Keratinocyte (primary cell): ENCODE measurements at regions not wholly inside any gene's neighbourhood (a gene's known extent, or its start where the extent isn't known, plus 50 kb on each side); places are given as distances from the start of the nearest gene placed in this dataset.

Experiments
- DNase-seq: peaks from one replicate; pipeline ENCODE4 v3.0.0-alpha.2; 2011; ENCODE audit warnings: low read depth, missing footprints, low spot score
- FAIRE-seq: peaks from 2 replicates; lab custom pipeline; 2011; peaks lifted over from hg19 to GRCh38; lab: Jason Lieb, UNC
- H2AFZ ChIP-seq: 2 replicates; pipeline ENCODE4 v1.6.0; 2012; ENCODE audit warnings: low read length, control low read depth, inconsistent platforms; ENCODE audit not compliant: control insufficient read depth
- H3K27ac ChIP-seq: 2 replicates; pipeline ENCODE4 v1.5.1; 2011; ENCODE audit warnings: low read length; ENCODE audit not compliant: control insufficient read depth, insufficient read depth
- H3K27me3 ChIP-seq: 3 replicates; pipeline ENCODE4 v1.6.0; 2011; ENCODE audit warnings: low read length; ENCODE audit not compliant: control insufficient read depth, insufficient read depth; ENCODE audit errors: extremely low read depth
- H3K36me3 ChIP-seq, 2 experiments: 2 replicates in 1 of 2; 3 replicates in 1 of 2; pipeline ENCODE4 v1.5.1; 2011; ENCODE audit warnings: low read length in 2 of 2, mild to moderate bottlenecking in 1 of 2; ENCODE audit not compliant: control insufficient read depth in 2 of 2, insufficient read depth in 2 of 2; ENCODE audit errors: extremely low read depth in 1 of 2
- H3K4me1 ChIP-seq: 3 replicates; pipeline ENCODE4 v1.5.1; 2011; ENCODE audit warnings: low read length; ENCODE audit not compliant: control insufficient read depth, insufficient read depth; ENCODE audit errors: extremely low read depth
- H3K4me2 ChIP-seq: 3 replicates; pipeline ENCODE4 v1.6.0; 2011; ENCODE audit warnings: low read depth, low read length; ENCODE audit not compliant: control insufficient read depth, insufficient read depth; ENCODE audit errors: extremely low read depth
- H3K4me3 ChIP-seq, 3 experiments: fragments of 200-600 bp in 1 of 3; sonication (generic) in 1 of 3; 2 replicates in 2 of 3; 3 replicates in 1 of 3; pipeline ENCODE4 v1.5.1; 2011 to 2016; ENCODE audit warnings: low read length in 3 of 3, mild to moderate bottlenecking in 3 of 3, control low read depth in 2 of 3, inconsistent platforms in 1 of 3, low read depth in 1 of 3, mixed read lengths in 1 of 3, mixed run types in 1 of 3, moderate library complexity in 1 of 3; ENCODE audit not compliant: control insufficient read depth in 2 of 3, insufficient read depth in 2 of 3; ENCODE audit errors: extremely low read depth in 1 of 3
- H3K79me2 ChIP-seq: 2 replicates; pipeline ENCODE4 v1.6.0; 2012; ENCODE audit warnings: low read length; ENCODE audit not compliant: control insufficient read depth, insufficient read depth
- H3K9ac ChIP-seq: 3 replicates; pipeline ENCODE4 v1.6.0; 2011; ENCODE audit warnings: low read length; ENCODE audit not compliant: control insufficient read depth, insufficient read depth; ENCODE audit errors: extremely low read depth
- H3K9me1 ChIP-seq: 3 replicates; pipeline ENCODE4 v1.6.0; 2011; ENCODE audit warnings: low read length; ENCODE audit not compliant: control insufficient read depth, insufficient read depth; ENCODE audit errors: extremely low read depth
- H3K9me3 ChIP-seq: 2 replicates; pipeline ENCODE4 v1.5.1; 2012; ENCODE audit warnings: low read depth, low read length; ENCODE audit not compliant: control insufficient read depth
- H4K20me1 ChIP-seq: 3 replicates; pipeline ENCODE4 v1.6.0; 2011; ENCODE audit warnings: low read length; ENCODE audit not compliant: control insufficient read depth, insufficient read depth; ENCODE audit errors: extremely low read depth
- CTCF ChIP-seq, 3 experiments: IDR thresholded peaks in 1 of 3; conservative IDR thresholded peaks in 1 of 3; optimal IDR thresholded peaks in 1 of 3; 2 replicates in 2 of 3; 3 replicates in 1 of 3; pipeline versions ENCODE3 to v1.5.1; 2011; ENCODE audit warnings: low read length in 3 of 3, mild to moderate bottlenecking in 3 of 3, moderate library complexity in 2 of 3, control low read depth in 1 of 3, inconsistent platforms in 1 of 3; ENCODE audit not compliant: insufficient read depth in 2 of 3; ENCODE audit errors: extremely low read depth in 1 of 3
- EZH2 ChIP-seq: IDR thresholded peaks from one replicate; pipeline ENCODE4 v1.6.1; 2012; ENCODE audit warnings: inconsistent platforms, mild to moderate bottlenecking, low read length, moderate library complexity
- dilution Hi-C: fragments of 300-500 bp; cut with MboI; formaldehyde crosslinking; loops from one replicate; pipeline ENCODE4 v1.7.0; 2020; ENCODE audit warnings: low sequenced_read_pairs; ENCODE audit not compliant: extremely low pct_ligation_motif_present

- DNase-seq (no peak), FAIRE-seq (no peak)
- Histone ChIP-seq H3K27ac (no peak overlapping the region), H3K9me1 (no peaks in the 10 kb centered on the region), H3K79me2 (no peaks in the 10 kb centered on the region), H4K20me1 (no peaks in the 10 kb centered on the region), H3K4me1 (no peaks in the 10 kb centered on the region), H2AFZ (no peak overlapping the region), H3K4me3 (no peak overlapping the region), H3K36me3 (no peaks in the 10 kb centered on the region), H3K9me3 (no peaks in the 10 kb centered on the region), H3K4me2 (no peak overlapping the region), H3K27me3 (no peaks in the 10 kb centered on the region), H3K9ac (no peak overlapping the region)
- dilution Hi-C loops, result no loop called here
- TF ChIP-seq EZH2 (no peak), CTCF (optimal IDR thresholded peaks at IDR 0.05 in 1 of 3, IDR thresholded peaks at IDR 0.05 in 1 of 3, conservative IDR thresholded peaks at IDR 0.05 in 1 of 3; ENCODE audit: extremely low read depth in 1 of 3, insufficient read depth in 2 of 3, low read length in 3 of 3) (no peak)
These were observed 75.7 kb downstream of the C3orf38 start for GRCh38 chr3:88225326-88226008.

GRCh38 chr3:88226910-88227309, 77.2 kb downstream of the C3orf38 start:
- H3K9me3 ChIP-seq, result no peaks in the 10 kb centered on the region
- no peaks in the 10 kb centered on the region for H4K20me1 ChIP-seq
- dilution Hi-C loops, result no loop called here
- H3K4me1 ChIP-seq, result no peaks in the 10 kb centered on the region
- H3K79me2 ChIP-seq, result no peaks in the 10 kb centered on the region
- no peaks in the 10 kb centered on the region for H3K27me3 ChIP-seq
- no peak overlapping the region for H3K27ac ChIP-seq
- FAIRE-seq, result no peak
- no peak for TF ChIP-seq EZH2
- no peak for TF ChIP-seq CTCF (optimal IDR thresholded peaks at IDR 0.05 in 1 of 3, IDR thresholded peaks at IDR 0.05 in 1 of 3, conservative IDR thresholded peaks at IDR 0.05 in 1 of 3; ENCODE audit: extremely low read depth in 1 of 3, insufficient read depth in 2 of 3, low read length in 3 of 3)
- no peaks in the 10 kb centered on the region for H3K9me1 ChIP-seq
- no peak for DNase-seq
- H3K36me3 ChIP-seq, result no peaks in the 10 kb centered on the region
- no peak overlapping the region for H2AFZ ChIP-seq
- H3K9ac ChIP-seq, result no peak overlapping the region
- no peak overlapping the region for H3K4me3 ChIP-seq
- H3K4me2 ChIP-seq, result no peak overlapping the region
